ENCODE measurements at regions not wholly inside any gene's neighbourhood (a gene's known extent, or its start where the extent isn't known, plus 50 kb on each side); places are given as distances from the start of the nearest gene placed in this dataset.
A peak's percentile ranks its signal among the peaks of the same experiment; 100 is the strongest.

DNA sequence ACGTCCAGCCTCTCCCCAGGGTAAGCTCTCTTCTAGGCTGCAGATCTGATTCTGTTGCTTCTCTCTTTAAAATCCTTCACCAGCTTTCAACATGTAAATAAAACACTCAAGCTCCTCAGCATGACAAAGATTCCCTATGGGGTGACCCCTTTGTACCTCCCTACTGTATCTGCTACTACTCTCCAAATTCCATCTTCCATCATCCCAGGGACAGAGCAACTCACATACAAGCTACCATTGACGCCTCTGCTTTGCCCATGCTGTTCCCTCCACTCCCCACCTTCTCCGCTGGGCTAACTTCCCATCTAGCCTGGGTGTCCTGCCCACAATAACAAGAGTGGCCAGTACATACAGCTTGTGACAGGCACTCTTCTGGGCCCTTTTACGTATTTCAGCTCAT lies 207.5 kb upstream of the ZBED5 start:
- no peak overlapping the region for H3K27ac Mint-ChIP-seq
- no peaks in the 10 kb centered on the region for H3K9me3 Mint-ChIP-seq
- no peaks in the 10 kb centered on the region for H3K36me3 Mint-ChIP-seq
- H3K27me3 Mint-ChIP-seq: no peaks in the 10 kb centered on the region
- no peak overlapping the region for H3K4me3 Mint-ChIP-seq
- no peak for DNase-seq
- no peaks in the 10 kb centered on the region for H3K4me1 Mint-ChIP-seq

DNA sequence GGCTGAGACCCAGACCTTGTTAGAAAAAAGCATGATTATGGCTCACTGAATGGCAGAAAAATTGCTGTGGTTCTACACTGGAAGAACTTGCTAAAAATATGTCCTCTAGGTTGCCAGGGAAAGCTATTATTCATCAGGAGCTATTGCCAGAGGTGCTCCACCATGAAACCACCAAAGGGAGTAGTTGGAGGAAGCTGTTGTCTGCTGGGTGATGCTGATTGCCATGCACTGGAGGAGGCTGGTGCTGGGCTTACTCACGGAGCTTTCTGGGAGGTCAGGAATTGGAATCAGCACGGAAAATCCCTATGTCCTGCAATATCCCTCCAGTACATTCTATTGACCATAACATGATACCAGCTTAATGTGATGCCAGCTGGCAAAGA lies 199.6 kb upstream of the ZBED5 start:
- Mint-ChIP-seq H3K4me3 (no peak overlapping the region), H3K27ac (no peak overlapping the region), H3K9me3 (peaks cover 32% of the 10 kb centered on the region), H3K27me3 (no peaks in the 10 kb centered on the region), H3K36me3 (peaks cover 3% of the 10 kb centered on the region), H3K4me1 (no peaks in the 10 kb centered on the region)
- no peak for DNase-seq

DNA sequence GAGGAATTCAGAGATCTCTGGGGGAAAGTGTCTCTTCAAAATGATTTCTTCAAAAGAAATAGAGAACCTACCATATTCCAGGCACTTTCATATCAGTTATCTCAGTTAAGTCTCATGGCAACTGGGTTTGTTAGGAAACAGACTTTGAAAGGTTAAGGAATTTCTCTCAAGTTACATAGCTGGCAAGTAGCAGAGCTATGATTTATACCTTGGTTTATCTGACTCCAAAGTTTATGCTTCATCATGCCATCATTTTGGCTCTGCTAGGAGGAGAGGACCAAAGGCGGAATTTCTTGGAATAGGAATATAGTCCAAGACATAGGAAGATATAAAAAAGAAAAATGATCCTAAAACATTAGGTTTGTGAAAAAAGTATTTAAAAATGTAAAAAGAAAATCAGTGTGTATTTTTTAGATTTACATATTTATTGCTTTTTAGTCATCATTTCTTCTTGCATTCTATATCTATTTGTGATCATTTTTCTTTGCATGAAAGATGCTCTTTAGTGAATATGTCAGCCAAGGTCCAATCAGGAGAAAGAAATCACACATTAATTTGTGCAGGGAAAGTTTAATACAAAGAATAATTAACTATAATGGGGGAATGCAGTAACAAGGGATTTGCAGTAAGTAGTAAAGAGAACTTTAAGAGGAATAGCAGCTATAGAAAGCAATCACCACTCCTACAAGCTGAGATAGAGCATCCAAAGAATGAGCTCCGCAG lies 199.1 kb upstream of the ZBED5 start:
- H3K36me3 Mint-ChIP-seq: peaks cover 3% of the 10 kb centered on the region
- no peak for DNase-seq
- H3K27me3 Mint-ChIP-seq: no peaks in the 10 kb centered on the region
- H3K27ac Mint-ChIP-seq: no peak overlapping the region
- no peaks in the 10 kb centered on the region for H3K4me1 Mint-ChIP-seq
- peaks cover 32% of the 10 kb centered on the region for H3K9me3 Mint-ChIP-seq
- no peak overlapping the region for H3K4me3 Mint-ChIP-seq

DNA sequence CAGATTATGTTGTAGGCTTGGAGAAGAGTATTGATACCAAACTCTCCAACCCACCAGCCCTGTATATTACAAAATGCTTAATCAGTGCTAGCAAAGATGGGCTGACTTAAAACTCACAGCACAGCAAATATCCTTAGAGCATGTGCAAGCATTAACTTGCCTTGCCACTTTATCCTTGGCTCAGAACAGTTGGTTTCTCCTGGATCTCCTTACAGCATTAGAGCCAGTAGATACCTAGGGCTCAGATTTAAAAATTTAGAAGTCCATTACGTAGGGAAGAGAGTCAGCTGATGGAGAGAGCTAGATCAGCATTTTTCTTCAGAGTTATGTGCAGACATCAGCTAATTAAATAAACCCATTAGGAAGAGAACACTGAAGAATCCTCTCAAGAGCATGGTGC lies 198.5 kb upstream of the ZBED5 start:
- H3K4me3 Mint-ChIP-seq: no peak overlapping the region
- no peak for DNase-seq
- H3K9me3 Mint-ChIP-seq: peaks cover 32% of the 10 kb centered on the region
- H3K36me3 Mint-ChIP-seq: peaks cover 3% of the 10 kb centered on the region
- no peak overlapping the region for H3K27ac Mint-ChIP-seq
- no peaks in the 10 kb centered on the region for H3K27me3 Mint-ChIP-seq
- H3K4me1 Mint-ChIP-seq: no peaks in the 10 kb centered on the region

DNA sequence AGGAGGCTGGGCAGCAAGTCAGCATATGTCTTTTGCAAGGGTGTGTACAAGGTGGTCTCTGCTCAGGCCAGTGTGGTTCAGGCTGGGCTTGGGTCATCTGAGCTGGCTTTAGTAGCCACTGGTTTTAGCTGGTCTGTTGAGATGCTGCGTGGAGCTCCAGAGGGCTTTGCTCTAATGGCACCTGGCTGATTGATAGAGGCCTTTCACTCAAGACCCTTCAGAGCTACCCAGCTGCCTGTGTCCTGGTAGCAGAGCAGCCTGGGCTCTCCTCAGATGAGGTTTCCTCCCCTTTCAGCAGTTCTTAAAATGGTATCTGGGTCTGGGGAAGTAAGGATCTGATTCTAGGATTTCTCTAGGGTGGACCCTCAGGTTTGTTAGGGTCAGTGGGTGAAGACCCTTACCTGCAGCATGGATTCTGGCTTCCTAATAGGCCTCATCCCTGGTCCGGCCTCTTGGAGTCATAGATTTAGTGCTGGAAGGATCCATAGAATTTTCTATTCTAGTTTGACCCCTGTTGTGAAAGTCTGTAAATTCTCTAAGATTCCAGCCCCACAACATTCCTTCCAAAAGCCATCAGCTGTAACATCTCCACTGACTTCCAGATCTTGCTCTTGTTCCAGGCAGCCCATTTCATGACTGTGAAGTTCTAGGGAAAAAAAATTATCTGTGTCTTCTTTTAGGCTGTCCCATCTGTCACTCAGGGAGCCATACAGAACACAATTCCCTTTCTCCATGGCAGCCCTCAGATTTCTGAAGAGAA lies 190.2 kb upstream of the ZBED5 start:
- no peaks in the 10 kb centered on the region for H3K36me3 Mint-ChIP-seq
- no peak for DNase-seq
- H3K27me3 Mint-ChIP-seq: no peaks in the 10 kb centered on the region
- no peak overlapping the region for H3K27ac Mint-ChIP-seq
- no peaks in the 10 kb centered on the region for H3K9me3 Mint-ChIP-seq
- no peaks in the 10 kb centered on the region for H3K4me1 Mint-ChIP-seq
- no peak overlapping the region for H3K4me3 Mint-ChIP-seq

DNA sequence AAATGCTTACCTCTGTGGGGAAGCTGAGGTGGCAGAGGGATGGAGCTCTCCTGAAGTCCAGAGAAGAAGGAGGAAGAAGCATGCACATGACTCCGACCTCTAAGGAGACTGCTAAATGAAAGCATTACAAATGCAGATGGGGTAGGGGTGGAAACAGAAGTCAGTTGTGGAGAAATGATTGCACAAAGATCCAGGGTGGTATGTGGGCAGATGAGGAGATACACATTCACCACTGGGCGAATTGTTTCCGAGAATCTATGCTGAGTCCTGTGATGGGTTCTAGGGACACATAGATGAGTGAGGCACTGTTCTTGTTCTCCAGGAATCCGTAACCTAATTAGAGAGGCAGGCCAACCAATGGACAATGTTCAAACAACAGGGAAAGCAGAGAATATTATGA lies 188.9 kb upstream of the ZBED5 start:
- no peak overlapping the region for H3K4me3 Mint-ChIP-seq
- no peak for DNase-seq
- no peaks in the 10 kb centered on the region for H3K4me1 Mint-ChIP-seq
- no peak overlapping the region for H3K27ac Mint-ChIP-seq
- no peaks in the 10 kb centered on the region for H3K36me3 Mint-ChIP-seq
- H3K9me3 Mint-ChIP-seq: no peaks in the 10 kb centered on the region
- no peaks in the 10 kb centered on the region for H3K27me3 Mint-ChIP-seq

DNA sequence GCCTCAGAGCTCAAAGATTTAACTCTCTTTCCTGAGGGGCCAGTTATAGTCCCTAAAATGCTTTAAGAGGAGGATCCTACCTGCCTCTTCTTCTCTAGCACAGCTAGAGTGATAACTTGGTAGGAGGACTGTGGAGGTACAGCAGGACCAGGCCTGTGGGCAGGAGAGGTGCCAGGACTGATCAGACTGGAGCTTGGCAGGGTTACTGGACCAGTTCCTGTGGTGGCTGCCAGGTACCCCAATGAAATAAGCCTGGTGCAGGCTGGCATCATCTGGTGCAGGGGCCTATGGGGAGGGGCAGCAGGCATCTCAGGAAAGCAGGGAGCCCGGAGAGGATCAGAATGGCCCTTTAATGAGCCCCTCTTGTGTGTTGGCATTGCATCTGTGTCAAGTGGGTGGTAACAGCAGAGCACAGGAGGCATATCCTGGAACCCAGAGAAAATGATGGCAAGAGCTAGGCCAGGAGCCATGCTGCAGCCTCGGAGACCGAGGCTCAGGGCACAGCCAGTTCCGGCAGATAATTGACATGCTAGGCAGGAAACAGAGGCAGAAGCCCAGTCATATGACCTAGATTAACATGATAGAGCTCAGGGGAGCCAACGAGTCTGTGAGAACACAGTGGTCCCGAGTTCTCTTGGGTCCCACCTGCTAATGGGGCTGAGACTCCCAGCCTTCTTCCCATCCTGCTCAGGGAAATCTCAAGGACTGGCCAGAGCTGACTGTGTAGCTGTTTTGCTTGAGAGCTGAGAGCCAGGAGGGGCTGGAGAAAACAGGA lies 187.5 kb upstream of the ZBED5 start:
- no peaks in the 10 kb centered on the region for H3K36me3 Mint-ChIP-seq
- no peaks in the 10 kb centered on the region for H3K9me3 Mint-ChIP-seq
- H3K27ac Mint-ChIP-seq: no peak overlapping the region
- H3K4me3 Mint-ChIP-seq: no peak overlapping the region
- H3K4me1 Mint-ChIP-seq: no peaks in the 10 kb centered on the region
- DNase-seq: no peak
- H3K27me3 Mint-ChIP-seq: no peaks in the 10 kb centered on the region

DNA sequence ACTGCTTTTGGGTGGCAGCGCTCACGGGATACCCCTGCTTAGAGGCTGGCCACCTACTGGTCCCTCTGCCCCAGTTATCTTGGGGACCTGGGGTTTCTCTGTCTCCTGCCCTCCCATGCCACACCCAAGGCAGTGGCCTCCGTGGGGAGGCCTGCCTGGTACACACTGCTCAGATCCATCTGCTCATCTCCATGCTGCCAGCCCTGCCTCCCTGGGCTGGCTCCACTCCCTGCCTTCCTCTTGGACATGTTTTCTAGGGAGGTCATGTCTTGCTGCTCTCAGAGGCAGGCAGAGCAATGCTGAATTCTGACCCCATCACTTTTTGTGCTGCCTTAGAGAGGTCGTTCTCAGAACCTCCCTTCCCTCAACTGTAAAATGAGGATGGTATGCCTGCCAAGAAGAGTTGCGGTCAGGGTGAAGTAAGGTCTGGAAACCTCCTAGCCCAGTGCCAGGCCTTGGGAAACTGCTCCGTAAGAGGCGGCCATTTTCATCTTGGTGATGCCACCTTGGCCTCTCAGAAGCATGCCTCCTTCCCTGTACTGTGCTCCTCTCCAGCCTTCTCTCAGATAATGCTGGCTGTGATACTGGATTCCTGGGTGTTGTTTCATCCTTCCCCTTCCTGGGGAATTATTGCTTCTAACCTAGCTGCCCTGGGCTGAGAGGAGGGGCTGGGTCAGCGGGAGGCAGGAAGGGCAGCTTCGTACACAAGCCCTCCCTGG lies 186.4 kb upstream of the ZBED5 start:
- DNase-seq: no peak
- Mint-ChIP-seq H3K4me3 (no peak overlapping the region), H3K36me3 (no peaks in the 10 kb centered on the region), H3K9me3 (no peaks in the 10 kb centered on the region), H3K27me3 (no peaks in the 10 kb centered on the region), H3K27ac (no peak overlapping the region), H3K4me1 (no peaks in the 10 kb centered on the region)

DNA sequence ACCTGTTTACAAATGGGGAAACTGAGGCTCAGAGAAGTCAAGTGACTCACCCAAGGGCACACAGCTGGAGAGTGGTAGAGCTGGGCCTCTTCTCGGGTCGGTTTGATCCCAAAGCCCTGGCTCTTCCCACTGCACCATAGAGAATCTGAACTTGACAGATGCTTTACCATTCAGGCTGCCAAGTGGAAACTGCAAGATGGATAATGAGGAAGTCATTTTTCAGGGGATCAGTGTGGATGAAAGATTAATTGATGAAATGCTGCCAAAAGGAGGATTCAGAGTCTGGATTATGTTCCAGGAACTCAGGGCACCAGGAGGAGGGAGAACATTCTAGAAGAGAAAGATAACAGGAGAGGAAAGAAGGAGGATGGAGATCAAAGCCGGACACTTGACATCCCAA lies 185.9 kb upstream of the ZBED5 start:
- H3K9me3 Mint-ChIP-seq: no peaks in the 10 kb centered on the region
- no peaks in the 10 kb centered on the region for H3K27me3 Mint-ChIP-seq
- H3K4me1 Mint-ChIP-seq: no peaks in the 10 kb centered on the region
- no peak overlapping the region for H3K4me3 Mint-ChIP-seq
- no peaks in the 10 kb centered on the region for H3K36me3 Mint-ChIP-seq
- DNase-seq: no peak
- H3K27ac Mint-ChIP-seq: no peak overlapping the region

DNA sequence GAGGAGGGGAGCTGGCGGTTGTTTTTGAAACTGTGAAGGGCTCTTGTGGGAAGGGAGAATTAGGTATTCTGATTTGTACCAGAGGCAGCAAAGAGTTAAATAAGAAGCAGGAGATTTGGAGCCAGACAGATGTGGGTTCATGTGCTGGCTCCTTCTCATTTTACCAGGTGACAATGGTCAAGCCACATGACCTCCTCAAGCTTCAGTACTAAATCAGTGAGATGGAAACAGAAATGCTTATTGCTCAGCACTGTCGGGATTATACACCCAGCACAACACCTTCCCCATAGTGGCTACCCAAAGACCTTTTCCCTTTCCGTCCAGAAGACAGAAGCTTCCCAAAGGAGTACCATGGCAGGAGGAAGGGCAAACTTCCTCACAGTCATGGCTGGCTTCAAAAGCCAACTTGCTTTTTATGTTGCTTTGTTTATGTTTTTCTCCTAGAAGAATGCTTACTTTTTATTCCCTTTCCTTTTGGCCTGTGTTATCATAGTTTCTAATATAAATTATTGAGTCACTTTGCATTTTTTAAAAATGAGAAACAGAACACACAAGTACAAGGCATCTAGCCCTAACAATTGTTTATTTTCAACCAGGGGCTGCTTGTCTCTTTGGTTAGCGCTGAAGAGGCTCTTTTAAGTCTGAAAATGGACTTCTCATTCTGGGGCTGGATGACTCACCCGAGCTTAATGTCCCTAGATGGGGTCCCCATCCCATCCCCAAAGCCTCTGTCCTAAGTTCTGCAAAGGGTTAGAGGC lies 181.5 kb upstream of the ZBED5 start:
- peaks cover 5% of the 10 kb centered on the region for H3K4me1 Mint-ChIP-seq
- no peak overlapping the region for H3K27ac Mint-ChIP-seq
- no peak for DNase-seq
- H3K9me3 Mint-ChIP-seq: no peaks in the 10 kb centered on the region
- H3K4me3 Mint-ChIP-seq: no peak overlapping the region
- no peaks in the 10 kb centered on the region for H3K27me3 Mint-ChIP-seq
- no peaks in the 10 kb centered on the region for H3K36me3 Mint-ChIP-seq

DNA sequence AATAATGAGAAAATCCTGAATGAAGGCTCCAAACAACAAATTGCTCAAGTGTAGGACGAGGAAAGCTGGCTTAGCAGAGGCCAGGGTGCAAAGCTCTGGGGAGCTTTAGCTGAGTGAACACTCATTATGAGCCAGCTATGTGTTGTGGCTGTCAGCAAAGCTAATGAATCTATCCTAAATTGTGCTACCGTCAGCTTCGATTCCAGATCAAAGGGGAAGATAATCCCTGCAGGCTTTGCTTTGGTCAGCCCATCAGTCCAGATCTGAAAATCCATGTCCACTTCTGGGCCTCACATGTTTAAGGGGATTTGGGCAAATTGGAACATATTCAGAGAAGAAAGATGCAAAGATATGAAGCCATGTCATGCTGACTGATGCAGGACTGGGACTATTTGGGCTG lies 180.9 kb upstream of the ZBED5 start:
- Mint-ChIP-seq H3K9me3 (no peaks in the 10 kb centered on the region), H3K27ac (no peak overlapping the region), H3K36me3 (no peaks in the 10 kb centered on the region), H3K4me1 (peaks cover 5% of the 10 kb centered on the region), H3K4me3 (no peak overlapping the region), H3K27me3 (no peaks in the 10 kb centered on the region)
- DNase-seq: no peak

DNA sequence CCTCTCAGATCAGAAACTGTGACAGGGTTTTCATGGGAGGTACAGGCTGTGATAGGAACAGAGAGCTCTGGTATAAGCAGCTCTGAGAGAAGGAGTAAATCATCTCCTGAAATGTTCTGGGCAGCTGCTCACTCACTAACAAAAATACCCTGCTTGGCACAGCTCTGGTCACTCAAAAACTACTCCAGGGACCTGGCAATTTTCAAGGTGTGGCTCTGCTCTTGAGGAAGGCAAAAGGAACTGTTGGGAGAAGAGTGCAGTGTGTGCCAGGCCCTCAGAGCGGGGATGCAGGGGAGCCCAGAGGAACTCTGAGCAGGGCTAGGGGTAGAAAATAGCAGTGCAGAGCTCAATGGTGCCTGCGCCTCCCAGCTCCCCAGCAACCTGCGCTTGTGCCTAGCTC lies 180.5 kb upstream of the ZBED5 start:
- Mint-ChIP-seq H3K27ac (no peak overlapping the region), H3K4me1 (peaks cover 5% of the 10 kb centered on the region), H3K4me3 (no peak overlapping the region), H3K9me3 (no peaks in the 10 kb centered on the region), H3K36me3 (no peaks in the 10 kb centered on the region), H3K27me3 (no peaks in the 10 kb centered on the region)
- no peak for DNase-seq

DNA sequence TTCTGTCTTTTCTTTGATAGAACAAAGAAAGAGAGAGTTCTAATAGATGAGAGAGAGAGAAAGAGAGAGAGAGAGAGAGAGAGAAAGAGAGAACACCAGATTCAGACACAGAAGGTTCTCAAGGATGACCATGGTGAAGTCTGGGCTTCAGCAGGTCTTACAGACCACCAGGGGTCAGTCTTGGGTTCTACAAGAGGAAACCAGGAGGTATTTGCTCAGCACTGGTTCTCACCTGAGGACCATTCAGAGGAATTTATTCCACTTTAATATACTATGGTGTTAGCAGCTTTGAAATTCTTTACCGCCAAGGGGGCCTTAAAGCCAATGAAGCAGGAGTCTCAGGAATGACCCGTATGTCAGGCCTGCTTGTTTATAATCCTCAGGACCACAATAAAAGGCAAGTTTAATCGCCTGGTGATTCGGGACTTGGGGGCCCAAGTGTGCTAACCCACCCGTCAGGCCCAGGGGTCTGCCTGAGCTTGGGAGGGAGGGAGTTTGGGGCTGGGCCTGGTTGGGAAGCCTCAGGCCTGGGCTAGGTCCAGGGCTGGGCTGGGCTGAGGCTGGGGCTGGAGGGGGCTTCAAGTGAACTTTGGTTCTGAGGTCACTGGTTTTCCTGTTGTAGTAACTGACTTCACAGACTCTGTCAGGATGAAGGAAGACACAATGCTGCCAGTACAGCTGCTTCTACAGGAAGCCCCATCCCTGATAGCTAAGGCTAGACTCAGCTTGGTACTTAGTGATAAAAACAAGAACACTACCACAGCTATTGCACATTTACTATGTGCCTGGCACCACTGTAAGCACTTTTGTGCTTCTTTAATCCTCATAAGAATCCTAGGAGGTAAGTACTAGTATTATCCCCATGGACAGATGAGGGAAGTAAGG lies 179.2 kb upstream of the ZBED5 start:
- H3K36me3 Mint-ChIP-seq: no peaks in the 10 kb centered on the region
- H3K9me3 Mint-ChIP-seq: no peaks in the 10 kb centered on the region
- peaks cover 5% of the 10 kb centered on the region for H3K4me1 Mint-ChIP-seq
- peak; percentile 4 for DNase-seq
- H3K27me3 Mint-ChIP-seq: no peaks in the 10 kb centered on the region
- H3K27ac Mint-ChIP-seq: no peak overlapping the region
- no peak overlapping the region for H3K4me3 Mint-ChIP-seq

Measured in activated naive CD8-positive, alpha-beta T cell treated with anti-CD3 and anti-CD28 coated beads for 36 hours (primary cell).